GM13977 (cell line): ENCODE measurements at regions not wholly inside any gene's neighbourhood (a gene's known extent, or its start where the extent isn't known, plus 50 kb on each side); places are given as distances from the start of the nearest gene placed in this dataset.

Source experiments
- DNase-seq: peaks from one replicate; pipeline ENCODE4 v3.0.0; 2012; ENCODE audit warnings: low spot score
- CTCF ChIP-seq: IDR thresholded peaks from 2 replicates; pipeline ENCODE4 v1.5.1; 2012; ENCODE audit warnings: mild to moderate bottlenecking, control low read depth; ENCODE audit not compliant: insufficient read depth; ENCODE audit errors: extremely low read depth, missing control alignments
- in situ Hi-C: fragments of 300-500 bp; cut with MboI; formaldehyde crosslinking; loops from one replicate; pipeline ENCODE4 v1.12.0; 2022; ENCODE audit warnings: low sequenced_read_pairs, low pct_unique_long_range_greater_than_20kb, mixed read lengths, inconsistent platforms; ENCODE audit not compliant: unreplicated experiment

GRCh38 chr2:41880561-41881243 is 167.1 kb upstream of the PKDCC start:
- DNase-seq = no peak
- in situ Hi-C loops = no loop called here
- TF ChIP-seq CTCF = no peak

- TF ChIP-seq CTCF = no peak
- in situ Hi-C loops = no loop called here
- DNase-seq = no peak
These were observed 166.6 kb upstream of the PKDCC start for GRCh38 chr2:41881249-41881648.

GRCh38 chr2:41884718-41885117 is 163.1 kb upstream of the PKDCC start:
- DNase-seq = no peak
- TF ChIP-seq CTCF = no peak

GRCh38 chr2:41886145-41886664 is 161.6 kb upstream of the PKDCC start:
- no peak for TF ChIP-seq CTCF
- DNase-seq = no peak
- in situ Hi-C loops = no loop called here

More at GRCh38 chr2:41884718-41885117, 163.1 kb upstream of the PKDCC start:
- in situ Hi-C loops = no loop called here

GRCh38 chr2:41886757-41887156 is 161.1 kb upstream of the PKDCC start:
- no peak for DNase-seq

GRCh38 chr2:41890341-41890740 is 157.5 kb upstream of the PKDCC start:
- TF ChIP-seq CTCF = no peak
- no peak for DNase-seq
- in situ Hi-C loops = no loop called here

More at GRCh38 chr2:41886757-41887156, 161.1 kb upstream of the PKDCC start:
- no peak for TF ChIP-seq CTCF
- in situ Hi-C loops = no loop called here
